NCI-H510A treated with DMSO at 0.1 percent for 48 hours (cell line): ENCODE measurements at regions not wholly inside any gene's neighbourhood (a gene's known extent, or its start where the extent isn't known, plus 50 kb on each side); places are given as distances from the start of the nearest gene placed in this dataset.

Experiments
- DNase-seq: peaks from one replicate; lab custom pipeline; 2025; lab: John Stamatoyannopoulos, UW

- no peak for DNase-seq
These were observed 472.6 kb downstream of the BUD13 start for GRCh38 chr11:116300232-116300631.

GRCh38 chr11:116294630-116295029 is 478.2 kb downstream of the BUD13 start:
- DNase-seq, result no peak

- DNase-seq, result no peak
These were observed 484.9 kb downstream of the BUD13 start for GRCh38 chr11:116287866-116288265.

- DNase-seq, result no peak
These were observed 487.8 kb downstream of the BUD13 start for GRCh38 chr11:116285026-116285425.

- DNase-seq, result no peak
These were observed 489.5 kb downstream of the BUD13 start for GRCh38 chr11:116283300-116283699.

GRCh38 chr11:116282481-116282880 is 490.3 kb downstream of the BUD13 start:
- no peak for DNase-seq

- DNase-seq, result no peak
These were observed 491.3 kb downstream of the BUD13 start for GRCh38 chr11:116281173-116282160.

GRCh38 chr11:116279511-116279910 is 493.3 kb downstream of the BUD13 start:
- no peak for DNase-seq

GRCh38 chr11:116278076-116278475 is 494.7 kb downstream of the BUD13 start:
- no peak for DNase-seq

GRCh38 chr11:116276051-116277044 is 496.4 kb downstream of the BUD13 start:
- DNase-seq, result peak; percentile 43

GRCh38 chr11:116275635-116276034 is 497.2 kb downstream of the BUD13 start:
- DNase-seq, result no peak

- DNase-seq, result no peak
These were observed 498.3 kb downstream of the BUD13 start for GRCh38 chr11:116274521-116274920.

GRCh38 chr11:116272181-116272789 is 500.5 kb downstream of the BUD13 start:
- no peak for DNase-seq

- DNase-seq, result no peak
These were observed 501.3 kb downstream of the BUD13 start for GRCh38 chr11:116271479-116271878.

- no peak for DNase-seq
These were observed 505.6 kb downstream of the BUD13 start for GRCh38 chr11:116267146-116267545.

- DNase-seq, result no peak
These were observed 509.0 kb downstream of the BUD13 start for GRCh38 chr11:116263770-116264169.

- DNase-seq, result no peak
These were observed 509.8 kb downstream of the BUD13 start for GRCh38 chr11:116263019-116263418.

GRCh38 chr11:116262370-116262769 is 510.4 kb downstream of the BUD13 start:
- no peak for DNase-seq

- DNase-seq, result no peak
These were observed 511.2 kb downstream of the BUD13 start for GRCh38 chr11:116261606-116262005.

- no peak for DNase-seq
These were observed 514.0 kb downstream of the BUD13 start for GRCh38 chr11:116258821-116259220.

- no peak for DNase-seq
These were observed 514.9 kb downstream of the BUD13 start for GRCh38 chr11:116257883-116258282.

- DNase-seq, result peak; percentile 34
These were observed 515.7 kb downstream of the BUD13 start for GRCh38 chr11:116257092-116257491.
